ENCODE measurements at regions not wholly inside any gene's neighbourhood (a gene's known extent, or its start where the extent isn't known, plus 50 kb on each side); places are given as distances from the start of the nearest gene placed in this dataset.

- H3K4me3 Mint-ChIP-seq, result no peak overlapping the region
- TF ChIP-seq, protein P1, sequence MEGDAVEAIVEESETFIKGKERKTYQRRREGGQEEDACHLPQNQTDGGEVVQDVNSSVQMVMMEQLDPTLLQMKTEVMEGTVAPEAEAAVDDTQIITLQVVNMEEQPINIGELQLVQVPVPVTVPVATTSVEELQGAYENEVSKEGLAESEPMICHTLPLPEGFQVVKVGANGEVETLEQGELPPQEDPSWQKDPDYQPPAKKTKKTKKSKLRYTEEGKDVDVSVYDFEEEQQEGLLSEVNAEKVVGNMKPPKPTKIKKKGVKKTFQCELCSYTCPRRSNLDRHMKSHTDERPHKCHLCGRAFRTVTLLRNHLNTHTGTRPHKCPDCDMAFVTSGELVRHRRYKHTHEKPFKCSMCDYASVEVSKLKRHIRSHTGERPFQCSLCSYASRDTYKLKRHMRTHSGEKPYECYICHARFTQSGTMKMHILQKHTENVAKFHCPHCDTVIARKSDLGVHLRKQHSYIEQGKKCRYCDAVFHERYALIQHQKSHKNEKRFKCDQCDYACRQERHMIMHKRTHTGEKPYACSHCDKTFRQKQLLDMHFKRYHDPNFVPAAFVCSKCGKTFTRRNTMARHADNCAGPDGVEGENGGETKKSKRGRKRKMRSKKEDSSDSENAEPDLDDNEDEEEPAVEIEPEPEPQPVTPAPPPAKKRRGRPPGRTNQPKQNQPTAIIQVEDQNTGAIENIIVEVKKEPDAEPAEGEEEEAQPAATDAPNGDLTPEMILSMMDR (IDR thresholded peaks at IDR 0.05), result no peak
- TF ChIP-seq EZH2phosphoT487 (IDR thresholded peaks at IDR 0.05) (no peak), EZH2 (IDR thresholded peaks at IDR 0.05) (no peak)
- no peak overlapping the region for H3K27ac Mint-ChIP-seq
Measured at GRCh38 chr21:15515908-15516307, 213.9 kb upstream of the USP25 start.

GRCh38 chr21:15517394-15517793 lies 212.4 kb upstream of the USP25 start:
- H3K9me3 ChIP-seq (ENCODE audit: low read depth), result no peaks in the 10 kb centered on the region
- no peaks in the 10 kb centered on the region for H3F3A ChIP-seq (ENCODE audit: low read depth)
- no peaks in the 10 kb centered on the region for H3K9me3 Mint-ChIP-seq
- no peak for DNase-seq (ENCODE audit: low spot score)
- no peaks in the 10 kb centered on the region for H3K4me1 ChIP-seq
- H3K4me3 Mint-ChIP-seq, result no peak overlapping the region
- H3K79me2 ChIP-seq (ENCODE audit: low read depth), result no peaks in the 10 kb centered on the region
- H3K36me3 ChIP-seq, result no peaks in the 10 kb centered on the region
- no peak overlapping the region for H3K9ac ChIP-seq
- no peaks in the 10 kb centered on the region for H3K27me3 ChIP-seq
- H3K27me3 Mint-ChIP-seq (ENCODE audit: insufficient read depth, low read depth), result no peaks in the 10 kb centered on the region
- H4K20me1 ChIP-seq (ENCODE audit: low read depth), result no peaks in the 10 kb centered on the region
- H3K27ac Mint-ChIP-seq, result no peak overlapping the region
- no peaks in the 10 kb centered on the region for H3K36me3 Mint-ChIP-seq
- no peak overlapping the region for H3K4me3 ChIP-seq
- no peak overlapping the region for H3K27ac ChIP-seq
- H2AFZ ChIP-seq (replicated peaks), result no peak overlapping the region
- no peak overlapping the region for H3K4me2 ChIP-seq
- H3K4me1 Mint-ChIP-seq, result no peaks in the 10 kb centered on the region
- TF ChIP-seq, protein P1 (IDR thresholded peaks at IDR 0.05), result no peak
- no peak for TF ChIP-seq EZH2phosphoT487 (IDR thresholded peaks at IDR 0.05)
- TF ChIP-seq EZH2 (IDR thresholded peaks at IDR 0.05), result no peak

More at GRCh38 chr21:15515908-15516307, 213.9 kb upstream of the USP25 start:
- H3K36me3 ChIP-seq, result no peaks in the 10 kb centered on the region
- no peaks in the 10 kb centered on the region for H3K27me3 ChIP-seq
- Mint-ChIP-seq H3K36me3 (no peaks in the 10 kb centered on the region), H3K27me3 (ENCODE audit: insufficient read depth, low read depth) (no peaks in the 10 kb centered on the region), H3K4me1 (no peaks in the 10 kb centered on the region), H3K9me3 (no peaks in the 10 kb centered on the region)
- no peaks in the 10 kb centered on the region for H3K9me3 ChIP-seq (ENCODE audit: low read depth)
- no peak overlapping the region for H3K27ac ChIP-seq
- no peaks in the 10 kb centered on the region for H3F3A ChIP-seq (ENCODE audit: low read depth)
- no peak overlapping the region for H2AFZ ChIP-seq (replicated peaks)
- no peak overlapping the region for H3K9ac ChIP-seq
- H3K4me1 ChIP-seq, result no peaks in the 10 kb centered on the region
- no peak for DNase-seq (ENCODE audit: low spot score)
- no peaks in the 10 kb centered on the region for H4K20me1 ChIP-seq (ENCODE audit: low read depth)
- no peak overlapping the region for H3K4me2 ChIP-seq
- H3K79me2 ChIP-seq (ENCODE audit: low read depth), result no peaks in the 10 kb centered on the region
- H3K4me3 ChIP-seq, result no peak overlapping the region

- H3K79me2 ChIP-seq (ENCODE audit: low read depth), result no peaks in the 10 kb centered on the region
- H3K27ac ChIP-seq, result no peak overlapping the region
- H3K4me1 ChIP-seq, result no peaks in the 10 kb centered on the region
- H3K4me2 ChIP-seq, result no peak overlapping the region
- no peaks in the 10 kb centered on the region for H3K27me3 ChIP-seq
- TF ChIP-seq EZH2phosphoT487 (IDR thresholded peaks at IDR 0.05) (no peak), EZH2 (IDR thresholded peaks at IDR 0.05) (no peak)
- TF ChIP-seq, protein P1 (IDR thresholded peaks at IDR 0.05), result peak; percentile 54
- H3K9ac ChIP-seq, result no peak overlapping the region
- no peaks in the 10 kb centered on the region for H3F3A ChIP-seq (ENCODE audit: low read depth)
- H3K4me3 ChIP-seq, result no peak overlapping the region
- Mint-ChIP-seq H3K4me3 (no peak overlapping the region), H3K27me3 (ENCODE audit: insufficient read depth, low read depth) (no peaks in the 10 kb centered on the region), H3K4me1 (no peaks in the 10 kb centered on the region), H3K9me3 (peaks cover 6% of the 10 kb centered on the region), H3K27ac (no peak overlapping the region), H3K36me3 (no peaks in the 10 kb centered on the region)
- H3K9me3 ChIP-seq (ENCODE audit: low read depth), result no peaks in the 10 kb centered on the region
- peak; percentile 37 for DNase-seq (ENCODE audit: low spot score)
- H2AFZ ChIP-seq (replicated peaks), result peak overlapping the region; percentile 77
- H3K36me3 ChIP-seq, result no peaks in the 10 kb centered on the region
- H4K20me1 ChIP-seq (ENCODE audit: low read depth), result no peaks in the 10 kb centered on the region
Measured at GRCh38 chr21:15520811-15521643, 208.8 kb upstream of the USP25 start.

Measured in neural progenitor cell (in vitro differentiated cells).